GM18502 (cell line): ENCODE measurements at regions not wholly inside any gene's neighbourhood (a gene's known extent, or its start where the extent isn't known, plus 50 kb on each side); places are given as distances from the start of the nearest gene placed in this dataset.

Experiments used
- ATAC-seq: cut with Tn5 transposase; IDR thresholded peaks from one replicate; pipeline ENCODE4 v1.9.1; 2021; ENCODE audit warnings: mild to moderate bottlenecking; ENCODE audit not compliant: unreplicated experiment, poor library complexity

- no peak for ATAC-seq
Observed at GRCh38 chr10:46226900-46227558, 59.8 kb upstream of the ANTXRL start.

- no peak for ATAC-seq
Observed at GRCh38 chr10:46227571-46227935, 59.2 kb upstream of the ANTXRL start.

GRCh38 chr10:46227936-46228562 lies 58.7 kb upstream of the ANTXRL start:
- ATAC-seq, result peak; percentile 36

DNA sequence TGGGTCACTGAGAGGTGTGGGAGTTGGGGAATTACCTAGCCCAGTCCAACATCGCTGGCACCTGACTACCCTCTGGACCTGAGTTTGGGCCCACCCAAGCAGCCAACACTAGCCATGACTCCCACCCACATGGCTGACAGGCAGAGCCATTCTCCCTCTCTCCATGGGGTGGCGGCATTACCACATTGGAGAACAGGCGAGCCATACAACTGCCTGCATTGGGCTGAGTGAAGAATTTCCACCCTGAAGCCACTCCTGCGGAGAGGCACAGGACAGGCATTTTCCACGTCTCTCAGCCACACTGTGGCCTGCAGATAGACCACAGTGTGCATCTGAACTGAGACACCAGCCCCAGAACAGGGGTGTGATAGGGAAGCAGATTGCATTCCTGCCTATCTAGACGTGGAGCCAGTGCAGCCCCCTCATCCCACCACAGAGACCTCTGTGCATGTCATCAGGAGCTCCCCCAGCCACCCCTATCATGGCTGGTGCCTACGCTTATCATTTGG lies 58.2 kb upstream of the ANTXRL start:
- peak; percentile 83 for ATAC-seq

GRCh38 chr10:46229144-46229563 lies 57.6 kb upstream of the ANTXRL start:
- ATAC-seq, result no peak

DNA sequence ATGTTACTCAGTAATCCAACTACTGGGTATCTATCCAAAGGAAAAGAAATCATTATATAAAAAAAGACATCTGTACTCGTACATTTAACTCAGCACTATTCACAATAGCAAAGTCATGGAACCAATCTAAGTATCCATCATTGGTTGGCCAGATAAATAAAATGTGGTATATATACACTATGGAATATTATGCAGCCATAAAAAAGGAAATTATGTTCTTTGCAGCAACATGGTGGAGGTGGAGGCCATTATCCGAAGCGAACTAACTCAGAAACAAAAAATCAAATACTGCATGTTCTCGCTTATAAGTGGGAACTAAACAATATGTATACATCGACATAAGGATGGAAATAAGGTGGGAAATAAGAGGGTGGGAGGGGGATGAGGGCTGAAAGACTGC lies 56.2 kb upstream of the ANTXRL start:
- ATAC-seq, result no peak

- ATAC-seq, result no peak
Observed at GRCh38 chr10:46231087-46231486, 55.7 kb upstream of the ANTXRL start.

DNA sequence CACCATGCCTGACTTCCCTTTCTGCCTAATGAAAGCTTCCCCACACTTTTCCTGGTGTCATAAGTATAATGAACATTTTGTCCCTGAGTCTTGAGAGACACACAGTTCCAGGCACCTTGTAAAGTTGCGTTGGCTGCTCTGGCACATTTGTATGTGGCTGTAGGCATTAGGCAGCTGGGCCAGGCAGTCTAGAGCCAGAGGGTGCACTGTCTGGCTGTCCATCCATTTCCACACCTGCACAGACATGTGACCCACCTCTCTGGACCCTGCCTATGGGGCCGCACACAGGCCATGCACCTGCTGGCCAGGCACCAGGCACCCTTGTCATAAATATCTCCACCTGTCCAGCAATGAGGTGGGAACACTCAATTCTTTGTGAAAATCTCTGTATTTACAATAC lies 54.7 kb upstream of the ANTXRL start:
- ATAC-seq, result no peak

- ATAC-seq, result no peak
Observed at GRCh38 chr10:46232666-46233065, 54.1 kb upstream of the ANTXRL start.

DNA sequence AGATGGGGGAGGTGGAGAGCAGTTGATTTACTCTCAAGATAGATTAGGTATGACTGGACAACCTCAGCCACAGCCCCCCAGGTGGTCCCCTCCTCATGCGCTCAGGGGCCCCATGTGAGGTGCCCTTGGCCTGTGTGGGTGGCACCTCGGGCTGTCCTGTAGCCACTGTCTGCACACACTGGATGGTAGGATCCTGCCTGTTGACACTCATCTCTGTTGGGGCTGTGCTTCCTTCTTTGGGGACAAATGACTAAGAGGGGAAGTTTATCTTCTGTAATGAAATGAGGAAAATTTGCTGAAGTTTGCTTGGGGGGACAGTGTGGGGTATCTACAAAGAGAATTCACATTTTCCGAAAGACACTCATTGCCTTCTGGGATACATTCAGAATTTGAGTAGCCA lies 53.6 kb upstream of the ANTXRL start:
- no peak for ATAC-seq

DNA sequence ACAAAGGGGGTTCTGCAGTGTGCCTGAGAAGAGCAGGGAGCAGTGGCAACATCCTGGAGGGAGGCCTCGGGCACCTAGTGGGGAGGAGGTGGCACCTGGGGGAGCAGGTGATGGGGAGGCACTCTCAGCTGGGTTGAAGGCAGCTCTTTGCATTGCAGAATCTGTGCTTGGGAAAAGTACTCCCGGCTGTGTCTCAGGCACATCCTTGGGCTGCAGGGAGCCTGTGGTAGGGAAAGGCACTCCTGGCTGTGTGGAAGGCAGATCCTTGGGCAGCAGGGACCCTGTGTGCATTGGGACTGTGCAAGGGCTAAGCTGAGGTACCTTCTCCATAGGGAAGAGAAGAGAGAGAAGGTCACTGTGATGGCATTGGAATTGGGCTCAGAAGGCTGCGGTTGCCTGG lies 52.8 kb upstream of the ANTXRL start:
- no peak for ATAC-seq

DNA sequence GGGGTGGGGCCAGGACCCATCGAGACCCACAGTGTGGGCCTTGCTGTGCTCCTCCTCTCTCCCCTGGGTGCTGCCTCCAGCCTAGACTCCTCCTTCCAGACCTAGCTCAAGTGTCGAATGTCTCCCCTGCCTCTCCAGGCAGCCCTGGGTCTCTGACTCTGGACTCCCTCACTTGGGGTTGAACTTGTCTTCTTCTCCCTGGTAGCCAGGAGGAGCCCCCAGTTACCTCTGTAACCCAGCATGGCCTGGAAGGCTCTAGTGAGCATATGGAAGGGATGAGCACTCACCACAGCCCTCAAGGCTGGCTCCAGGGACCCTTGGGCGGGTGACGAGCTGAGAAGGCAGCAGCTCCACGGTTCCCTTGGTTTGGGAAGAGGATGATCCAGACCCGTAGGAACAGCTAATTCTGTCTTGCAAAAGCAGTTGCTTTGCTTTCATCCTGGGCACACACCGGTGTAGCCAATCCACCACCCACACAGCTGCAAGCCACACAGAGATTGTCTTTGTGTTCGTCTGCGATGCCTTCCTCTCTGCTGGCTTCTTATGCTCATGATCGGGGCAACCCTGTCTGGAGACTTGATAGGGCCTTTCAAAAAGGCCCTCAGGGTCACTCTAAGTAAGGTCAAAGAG lies 52.3 kb upstream of the ANTXRL start:
- ATAC-seq, result no peak

DNA sequence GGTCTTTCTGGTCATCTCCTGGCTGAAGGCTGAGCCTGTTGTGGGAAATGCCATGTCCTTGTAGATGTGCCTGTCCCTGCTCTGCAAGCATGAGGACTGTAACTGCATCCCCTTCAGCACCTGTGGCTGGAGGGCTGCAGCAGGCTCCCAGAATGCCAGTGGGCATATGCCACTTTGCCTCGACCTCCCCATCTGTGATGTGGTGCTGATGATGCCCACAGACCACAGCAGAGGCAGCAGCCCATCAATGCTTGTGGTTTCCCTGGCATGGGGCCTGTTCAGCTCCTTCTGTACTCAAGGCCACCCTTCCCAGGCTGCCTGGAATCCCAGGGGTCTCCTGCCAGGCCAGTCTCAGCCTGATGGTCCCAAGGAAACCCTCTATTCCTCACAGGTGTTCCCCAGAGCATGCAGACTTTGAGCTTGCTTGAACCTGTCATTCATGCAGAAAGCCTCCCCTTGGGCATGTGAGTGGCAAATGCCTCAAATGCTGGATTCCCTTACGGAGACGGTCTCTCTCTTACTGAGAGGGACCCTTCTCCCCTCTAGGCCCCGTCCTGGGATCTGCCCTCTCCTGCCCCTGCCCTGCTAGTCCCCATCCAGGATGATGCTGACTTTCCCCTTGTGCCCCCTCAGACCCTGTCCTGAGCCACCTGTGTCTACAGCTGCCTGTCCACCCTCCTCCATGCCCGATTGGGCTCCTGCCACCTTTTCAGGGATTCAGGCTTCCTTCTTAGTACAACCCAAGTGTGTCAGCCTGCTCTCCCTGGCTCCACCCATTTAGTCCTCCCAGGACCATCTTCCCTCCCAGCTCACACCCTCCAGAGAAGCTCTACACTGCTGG lies 50.9 kb upstream of the ANTXRL start:
- no peak for ATAC-seq

DNA sequence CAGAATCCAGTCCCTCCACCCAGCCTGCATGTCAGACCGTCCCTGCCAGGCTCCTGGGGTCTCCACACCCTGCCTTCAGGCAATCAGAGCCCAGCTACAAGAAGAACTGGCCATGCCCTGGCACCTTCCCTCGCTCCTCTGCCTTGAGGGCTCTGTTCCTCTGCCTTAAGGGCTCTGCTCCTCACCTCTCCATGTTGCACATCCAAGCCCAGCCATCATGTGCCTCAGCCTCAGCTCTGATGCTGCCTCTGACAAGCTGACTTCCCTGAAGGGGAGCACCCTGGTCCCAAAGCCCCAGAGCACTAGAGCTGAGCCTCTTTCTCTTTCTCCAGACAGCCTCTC lies 50.3 kb upstream of the ANTXRL start:
- ATAC-seq, result no peak

DNA sequence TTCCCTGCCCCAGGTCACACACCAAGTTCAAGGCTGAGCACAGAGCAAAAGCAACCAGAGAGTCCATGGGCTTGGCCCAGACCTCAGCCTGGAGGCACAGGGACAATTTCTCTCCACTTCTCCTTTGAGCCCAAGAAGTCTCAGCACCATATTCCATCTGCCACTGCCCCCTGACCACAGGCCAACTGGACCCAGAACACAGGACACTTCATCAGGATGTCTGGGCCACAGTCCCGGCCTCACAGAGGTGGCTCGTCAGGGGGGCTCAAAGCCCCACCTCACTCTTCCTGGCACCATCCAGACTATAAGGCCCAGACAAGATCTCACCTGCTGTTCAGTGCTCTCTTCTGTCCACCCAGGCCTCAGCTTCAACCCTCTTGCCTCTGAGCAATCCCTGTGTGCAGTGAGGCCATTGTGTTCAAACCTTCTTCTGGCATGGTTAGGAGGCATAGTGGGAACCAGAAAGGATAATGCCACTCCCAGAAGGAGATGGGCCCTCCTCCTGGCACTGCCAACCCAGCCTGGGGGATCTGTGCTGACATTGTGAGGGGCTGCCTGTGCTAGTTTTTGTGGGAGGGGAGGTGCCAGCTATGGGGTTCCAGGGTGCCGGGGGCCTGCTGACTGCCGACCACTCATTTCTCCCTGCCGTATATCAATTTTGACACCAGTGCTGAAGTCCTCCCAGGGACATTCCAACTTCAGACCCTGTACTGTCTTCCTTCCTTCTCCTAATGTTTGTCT lies 49.7 kb upstream of the ANTXRL start:
- ATAC-seq, result no peak
